Smooth muscle cell of the brain vasculature (primary cell): ENCODE measurements at regions not wholly inside any gene's neighbourhood (a gene's known extent, or its start where the extent isn't known, plus 50 kb on each side); places are given as distances from the start of the nearest gene placed in this dataset.
"Not testable (repeated sequence)": the region's sequence is repeated elsewhere in the genome, so short reads cannot be mapped to it uniquely, and the experiment has no call there.

ENCODE experiments used
- DNase-seq: peaks from one replicate; pipeline ENCODE4 v3.0.0-alpha.2; 2012; ENCODE audit warnings: low read depth, low spot score

DNA sequence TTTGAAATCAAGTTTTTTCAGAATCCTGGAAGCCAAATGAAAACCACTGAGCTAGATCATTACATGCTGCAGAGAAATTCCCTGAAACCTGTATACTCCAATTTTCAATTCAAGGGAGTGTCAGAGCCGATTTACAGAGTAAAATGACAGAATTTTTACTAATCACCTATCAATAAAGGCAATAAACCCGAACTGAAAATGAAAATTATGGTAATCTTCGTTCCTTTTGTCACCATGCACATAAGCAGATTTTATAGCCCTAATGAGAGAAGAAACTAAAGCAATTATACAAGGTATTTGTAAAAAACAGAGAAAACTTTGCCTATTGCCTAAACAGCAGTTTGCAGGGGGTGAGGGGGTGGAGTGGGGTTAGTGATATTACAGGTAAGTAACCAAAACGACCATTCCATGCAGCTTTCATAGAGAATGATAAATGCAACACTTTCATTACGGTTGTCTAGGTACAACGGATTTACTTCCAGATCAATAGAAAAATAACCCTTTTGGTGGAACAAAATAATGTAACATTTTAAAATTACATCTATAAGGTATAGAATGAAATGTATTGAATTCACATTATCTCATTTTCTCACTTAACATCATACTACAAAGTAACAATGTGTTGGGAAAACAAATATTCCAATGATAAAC is 115.2 kb upstream of the BEND6 start:
- no peak for DNase-seq

DNA sequence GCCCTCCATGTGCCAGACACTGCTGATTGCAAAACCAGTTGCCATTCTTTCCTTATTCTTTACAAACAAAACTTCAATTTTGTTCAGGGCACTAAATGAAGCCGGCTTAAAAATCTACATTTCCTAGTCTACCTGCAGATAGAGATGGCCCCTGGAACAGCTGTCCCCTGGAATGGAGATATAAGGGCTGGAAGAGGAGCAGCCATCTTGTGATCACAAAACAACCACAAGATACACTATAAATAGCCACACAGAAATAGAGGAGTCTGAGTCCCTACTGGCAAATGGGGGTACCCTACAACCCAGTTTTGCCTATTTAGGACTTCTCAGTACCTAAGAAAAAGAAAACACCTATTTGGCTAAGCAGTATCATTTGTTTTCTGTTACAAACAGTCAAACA is 115.9 kb upstream of the BEND6 start:
- no peak for DNase-seq

DNA sequence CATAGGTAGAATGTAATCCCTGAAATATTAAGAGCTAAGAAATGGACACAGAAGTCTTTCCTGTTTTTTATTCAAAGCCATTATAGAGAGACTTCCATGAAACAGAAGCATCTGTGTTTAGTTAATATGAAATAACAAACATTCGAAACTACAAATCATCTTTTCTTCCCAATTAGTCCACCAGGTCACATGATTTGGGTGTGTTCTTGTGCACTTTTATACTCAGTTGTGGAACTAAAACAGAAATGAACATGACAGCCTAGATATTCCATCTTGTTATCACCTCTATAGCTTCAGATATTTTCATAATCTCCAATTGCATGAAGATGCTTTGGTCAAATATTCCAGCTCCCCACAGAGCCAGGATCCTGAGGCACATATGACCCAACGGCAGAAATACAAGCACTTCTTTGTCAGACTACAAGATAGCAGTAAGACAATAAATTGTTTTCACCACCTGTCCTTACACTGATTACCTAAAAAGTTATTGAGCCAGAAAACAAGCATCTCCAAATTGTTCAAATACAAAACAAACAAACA is 116.8 kb upstream of the BEND6 start:
- DNase-seq, result no peak

DNA sequence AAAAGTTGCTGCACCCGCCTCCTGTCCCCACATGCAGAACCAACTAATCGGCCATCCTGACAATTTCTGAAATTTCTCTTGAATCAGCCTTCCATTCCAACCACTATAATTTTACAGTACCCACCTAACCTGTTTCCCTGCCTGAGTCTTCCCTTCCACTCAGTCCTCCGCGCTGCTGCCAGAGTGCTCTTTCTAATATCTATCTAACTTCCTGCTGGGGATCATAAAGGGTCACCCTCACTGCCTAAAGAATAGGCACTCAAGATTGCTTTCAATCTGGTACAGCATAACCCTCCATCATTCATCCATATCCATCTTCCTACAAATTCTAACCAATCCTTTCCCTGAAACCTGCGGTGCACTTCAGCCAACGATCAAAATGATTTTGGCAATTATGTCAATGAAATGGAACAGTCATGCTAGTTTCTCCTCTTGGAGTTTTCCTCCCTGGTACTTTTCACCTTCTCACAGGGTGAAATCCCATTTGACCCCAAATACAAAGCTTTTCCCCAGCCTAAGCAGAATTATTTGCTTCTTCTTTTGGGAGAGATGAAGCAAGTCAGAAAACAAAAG is 117.5 kb upstream of the BEND6 start:
- DNase-seq, result no peak

DNA sequence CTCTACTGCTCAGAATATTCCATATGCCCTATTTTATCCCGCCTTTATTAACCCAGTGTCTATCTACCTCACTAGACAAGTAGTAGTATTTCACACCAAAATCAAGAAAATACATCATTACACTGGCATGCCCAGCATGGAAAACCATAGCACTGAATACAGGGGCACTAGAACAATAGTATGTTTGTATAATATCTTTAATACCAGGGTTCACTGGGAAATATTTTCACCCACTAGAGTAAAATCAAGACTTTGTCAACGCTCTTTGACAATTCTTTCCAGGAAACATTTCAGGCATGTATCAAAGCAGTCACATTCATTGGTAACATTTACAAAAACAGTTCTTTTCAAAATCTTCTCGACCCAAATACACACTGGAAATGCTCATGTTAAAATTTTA is 119.3 kb upstream of the BEND6 start:
- DNase-seq, result no peak

DNA sequence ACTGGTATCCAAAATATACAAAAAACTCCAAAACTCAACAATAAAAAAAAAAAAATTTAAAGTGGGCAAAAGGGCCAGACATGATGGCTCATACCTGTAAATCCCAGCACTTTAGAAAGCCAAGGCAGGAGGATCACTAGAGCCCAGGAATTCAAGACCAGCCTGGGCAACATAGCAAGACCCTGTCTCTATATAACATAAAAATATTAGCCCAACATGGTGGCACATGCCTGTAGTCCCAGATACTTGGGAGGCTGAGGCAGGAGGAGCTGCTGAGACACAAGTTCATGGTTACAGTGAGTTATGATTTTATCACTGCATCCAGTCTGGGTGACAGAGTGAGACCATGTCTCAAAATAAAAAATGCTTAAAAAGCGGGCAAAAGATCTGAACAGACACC is 121.0 kb upstream of the BEND6 start:
- no peak for DNase-seq

DNA sequence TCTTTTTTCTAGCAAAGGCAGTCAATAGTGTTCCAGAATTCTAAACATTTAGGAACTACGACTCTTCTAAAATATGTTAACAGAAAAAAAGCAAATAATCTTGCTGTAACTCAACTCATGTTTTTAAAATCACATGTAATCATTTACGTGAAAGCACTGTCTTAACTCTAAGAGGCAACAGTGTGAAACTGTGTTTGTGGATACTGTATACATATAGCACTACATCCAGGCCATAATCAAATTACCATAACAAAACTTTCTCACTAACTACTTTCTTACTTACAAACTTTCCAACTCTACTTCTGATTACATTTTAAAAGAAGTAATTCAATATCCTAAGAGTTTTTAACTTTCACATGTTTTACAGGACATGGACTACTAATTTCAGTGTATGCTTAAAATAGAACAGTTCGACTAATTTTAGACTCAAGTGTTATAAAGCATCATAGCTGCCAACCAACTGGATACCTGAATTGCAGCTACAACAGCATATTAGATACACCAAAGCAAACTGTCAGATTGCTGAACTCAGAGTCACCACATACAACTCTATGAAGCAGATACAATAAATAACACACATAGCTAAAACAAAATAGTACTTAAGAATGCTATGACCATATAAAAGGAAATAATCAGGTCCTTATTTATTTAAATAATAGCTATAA is 121.6 kb upstream of the BEND6 start:
- DNase-seq, result no peak

DNA sequence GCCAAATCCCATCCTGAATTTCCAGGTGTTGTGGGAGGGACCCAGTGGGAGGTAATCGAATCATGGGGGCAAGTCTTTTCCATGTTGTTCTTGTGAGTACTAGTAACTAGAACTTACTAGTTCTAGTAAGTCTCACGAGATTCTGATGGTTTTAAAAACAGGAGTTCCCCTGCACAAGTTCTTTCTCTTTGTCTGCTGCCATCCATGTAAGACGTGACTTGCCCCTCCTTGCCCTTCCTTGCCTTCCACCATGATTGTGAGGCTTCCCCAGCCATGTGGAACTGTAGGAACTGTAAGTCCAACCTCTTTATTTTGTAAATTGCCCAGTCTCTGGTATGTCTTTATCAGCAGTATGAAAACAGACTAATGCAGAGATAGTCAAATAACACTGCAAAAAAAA is 122.7 kb upstream of the BEND6 start:
- DNase-seq, result no peak

DNA sequence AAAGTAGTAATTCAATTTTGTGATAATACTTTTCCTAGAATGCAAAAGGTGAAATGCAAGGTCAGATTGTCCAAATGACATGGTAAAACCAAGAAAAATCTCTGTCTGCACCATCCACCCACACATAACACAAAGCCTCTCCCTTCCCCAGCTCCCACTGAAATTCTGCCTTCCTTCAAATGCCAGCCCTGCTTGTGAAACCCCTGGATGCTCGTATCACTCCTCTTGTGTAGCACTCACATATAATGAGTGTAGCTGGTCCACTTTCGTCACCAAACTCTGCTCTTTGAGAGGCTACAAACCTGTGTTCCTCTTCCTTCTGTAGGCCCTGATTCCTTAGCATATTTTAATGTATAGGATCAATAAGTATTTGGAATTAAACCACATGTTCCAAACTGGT is 123.6 kb upstream of the BEND6 start:
- DNase-seq, result no peak

DNA sequence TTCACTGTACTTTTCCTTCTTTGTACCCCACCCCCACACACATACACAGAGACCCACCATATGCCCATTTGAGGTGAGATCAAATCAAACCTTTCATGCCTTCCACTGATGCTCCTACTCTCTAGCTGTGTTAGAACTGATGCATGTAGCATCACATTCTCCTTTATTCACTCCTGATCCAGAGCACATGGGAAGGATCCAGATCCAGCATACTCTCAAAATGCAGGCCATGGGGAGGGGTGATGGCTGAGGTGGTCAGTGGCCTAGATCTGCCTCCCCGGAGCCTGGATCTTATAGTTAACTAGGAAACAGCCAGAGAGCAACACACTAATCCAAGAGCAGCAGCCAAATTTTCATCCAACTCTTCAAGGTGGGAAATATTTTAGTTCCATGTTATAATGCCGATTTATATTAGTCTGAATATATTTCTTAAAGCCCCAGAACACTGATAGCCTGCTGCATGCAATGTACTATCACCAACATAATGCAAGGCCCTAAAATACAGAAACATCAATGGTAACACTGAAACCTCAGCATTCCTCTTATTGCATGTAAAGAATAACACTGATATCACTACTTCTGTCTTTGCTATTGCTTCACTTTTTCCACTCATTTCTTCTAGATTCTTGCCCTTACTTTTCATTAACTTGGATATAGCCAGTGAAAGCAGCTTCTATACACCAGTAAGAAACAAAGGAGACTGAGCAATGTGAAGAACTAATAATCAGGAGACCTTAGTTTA is 126.8 kb upstream of the BEND6 start:
- no peak for DNase-seq

DNA sequence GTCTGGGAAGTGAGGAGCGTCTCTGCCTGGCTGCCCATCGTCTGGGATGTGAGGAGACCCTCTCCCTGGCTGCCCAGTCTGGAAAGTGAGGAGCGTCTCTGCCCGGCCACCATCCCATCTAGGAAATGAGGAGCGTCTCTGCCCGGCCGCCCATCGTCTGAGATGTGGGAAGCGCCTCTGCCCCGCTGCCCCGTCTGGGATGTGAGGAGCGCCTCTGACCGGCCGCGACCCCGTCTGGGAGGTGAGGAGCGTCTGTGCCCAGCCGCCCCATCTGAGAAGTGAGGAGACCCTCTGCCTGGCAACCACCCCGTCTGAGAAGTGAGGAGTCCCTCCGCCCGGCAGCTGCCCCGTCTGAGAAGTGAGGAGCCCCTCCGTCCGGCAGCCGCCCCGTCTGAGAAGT is 130.5 kb upstream of the BEND6 start:
- not testable (repeated sequence) for DNase-seq

DNA sequence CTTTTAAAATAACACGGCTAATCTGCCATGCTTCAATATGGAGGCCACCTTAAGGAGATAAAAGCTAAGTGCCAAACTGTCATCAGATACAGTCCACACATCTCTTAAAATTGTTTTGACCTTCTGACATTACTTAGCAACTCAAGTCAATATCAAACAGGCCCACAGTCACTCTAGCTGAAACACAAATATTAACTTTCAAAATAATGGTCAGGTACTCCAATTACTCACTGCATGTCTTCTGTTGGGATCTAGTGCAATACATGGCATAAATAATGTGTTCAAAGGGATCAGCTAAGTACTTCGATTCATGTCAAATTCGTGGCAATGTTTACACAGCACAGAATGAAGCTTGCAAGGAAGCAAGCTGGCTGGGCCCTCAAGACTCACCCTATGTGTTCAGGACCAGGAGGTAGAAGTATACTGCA is 133.9 kb upstream of the BEND6 start:
- DNase-seq, result no peak

DNA sequence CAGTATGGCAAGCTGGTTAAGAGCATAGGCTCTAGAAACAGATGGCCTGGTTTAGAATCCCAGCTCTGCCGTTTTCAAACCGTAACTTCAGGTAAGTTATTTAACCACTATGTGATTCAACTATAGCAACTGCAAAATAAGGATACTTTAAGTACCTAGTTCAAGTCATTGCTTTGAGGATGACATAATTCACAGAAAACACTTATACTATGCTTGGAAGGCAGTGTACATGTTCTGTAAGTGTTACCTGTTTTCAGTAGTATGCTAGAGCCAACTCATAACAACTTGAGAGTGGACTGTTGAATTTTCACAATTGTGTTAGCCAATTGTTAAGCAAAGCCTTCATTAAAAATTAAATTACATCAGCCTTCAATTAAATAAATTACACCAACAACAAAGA is 134.8 kb upstream of the BEND6 start:
- DNase-seq, result no peak

DNA sequence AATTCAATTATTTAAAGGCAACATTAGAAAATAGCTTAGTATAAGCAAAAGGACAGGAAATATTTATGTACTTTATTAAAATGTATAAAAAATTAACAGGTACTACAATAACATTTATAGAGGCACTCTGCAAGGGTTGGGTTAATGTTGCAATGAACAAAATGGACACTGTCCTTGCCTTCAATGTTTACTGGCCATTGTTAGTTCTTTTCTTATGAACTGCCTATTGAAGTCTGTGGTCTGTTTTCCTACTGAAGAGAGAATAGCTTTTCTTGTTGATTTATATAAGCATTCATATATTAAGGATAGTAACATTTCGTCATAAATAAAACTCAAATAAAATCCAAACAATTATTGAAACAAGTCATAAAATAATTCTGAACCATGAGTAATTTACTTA is 135.3 kb upstream of the BEND6 start:
- no peak for DNase-seq

DNA sequence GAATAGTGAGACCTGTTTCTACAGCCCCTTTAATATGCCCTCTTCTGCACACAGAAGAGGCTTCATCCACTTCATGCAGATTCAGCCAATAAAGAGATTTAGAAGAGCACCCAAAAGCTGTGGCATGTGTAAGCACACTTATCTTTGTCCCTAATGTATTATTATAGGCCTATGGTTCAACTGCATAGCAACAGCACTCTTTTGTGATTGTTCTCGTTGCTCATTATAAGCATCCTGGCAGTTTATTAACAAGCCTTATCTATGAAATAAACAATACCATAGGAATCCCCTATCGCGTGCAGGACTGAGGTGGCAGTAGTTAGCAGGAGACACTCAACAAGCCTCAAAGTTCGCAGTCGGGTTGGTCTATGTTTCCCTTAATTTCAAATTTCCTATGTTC is 138.5 kb upstream of the BEND6 start:
- DNase-seq, result no peak

DNA sequence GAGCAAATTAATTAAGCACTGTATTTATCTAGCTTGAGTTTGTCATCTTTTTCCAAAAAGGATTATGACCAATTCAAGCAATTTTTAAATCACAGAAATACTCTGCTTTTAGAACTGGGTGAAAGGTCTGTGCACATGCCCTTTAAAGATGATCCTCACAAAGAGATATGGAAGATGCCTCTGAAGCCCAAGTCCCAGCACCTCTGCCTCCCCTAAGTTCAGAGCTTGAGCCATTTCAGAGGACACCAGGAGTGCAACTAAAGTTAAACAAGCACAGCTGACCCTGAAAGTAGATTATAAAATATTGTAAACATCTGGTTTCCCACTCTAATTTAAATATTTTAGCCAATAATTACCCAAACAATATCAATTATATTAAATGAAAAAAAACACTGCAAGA is 139.5 kb upstream of the BEND6 start:
- no peak for DNase-seq

DNA sequence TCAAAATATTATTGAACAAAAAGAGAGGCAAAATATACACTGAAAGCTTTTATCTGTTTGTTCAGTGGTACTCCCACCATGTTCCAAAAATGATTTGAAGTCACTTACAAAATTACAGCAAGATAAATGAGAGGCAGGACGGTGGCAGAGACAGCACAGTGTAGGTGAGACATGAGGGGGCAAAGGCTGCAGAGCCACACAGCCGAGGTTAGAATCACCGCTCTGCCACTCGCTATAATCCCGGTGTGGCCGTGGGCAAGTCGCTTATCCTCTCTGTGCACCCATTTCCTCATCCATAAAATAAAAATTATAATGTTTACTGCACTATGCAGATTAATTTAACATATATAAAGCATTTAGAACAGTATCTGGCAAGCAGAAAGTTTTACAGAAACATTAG is 140.1 kb upstream of the BEND6 start:
- DNase-seq, result no peak

DNA sequence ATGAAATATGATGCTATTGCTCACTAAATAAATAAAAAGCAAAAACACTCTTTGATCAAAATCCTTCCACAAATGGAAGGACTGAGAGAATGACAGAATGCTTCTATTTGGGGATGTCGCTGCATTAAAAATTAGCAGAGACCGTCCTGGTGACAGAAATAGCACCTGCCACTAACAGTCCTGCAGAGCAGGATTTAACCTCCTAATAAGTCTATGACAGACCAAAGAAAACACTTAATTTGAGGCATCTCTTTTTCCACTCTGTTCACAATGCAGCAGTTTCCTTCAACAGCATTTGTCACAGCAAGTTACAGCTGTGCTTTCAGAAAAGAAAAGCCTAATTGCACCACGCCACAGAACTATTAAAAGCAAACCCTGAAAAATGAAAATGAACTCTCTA is 140.6 kb upstream of the BEND6 start:
- DNase-seq, result no peak

DNA sequence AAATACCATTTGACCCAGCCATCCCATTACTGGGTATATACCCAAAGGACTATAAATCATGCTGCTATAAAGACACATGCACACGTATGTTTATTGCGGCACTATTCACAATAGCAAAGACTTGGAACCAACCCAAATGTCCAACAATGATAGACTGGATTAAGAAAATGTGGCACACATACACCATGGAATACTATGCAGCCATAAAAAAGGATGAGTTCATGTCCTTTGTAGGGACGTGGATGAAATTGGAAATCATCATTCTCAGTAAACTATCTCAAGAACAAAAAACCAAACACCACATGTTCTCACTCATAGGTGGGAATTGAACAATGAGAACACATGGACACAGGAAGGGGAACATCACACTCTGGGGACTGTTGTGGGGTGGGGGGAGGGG is 142.1 kb upstream of the BEND6 start:
- DNase-seq, result not testable (repeated sequence)

DNA sequence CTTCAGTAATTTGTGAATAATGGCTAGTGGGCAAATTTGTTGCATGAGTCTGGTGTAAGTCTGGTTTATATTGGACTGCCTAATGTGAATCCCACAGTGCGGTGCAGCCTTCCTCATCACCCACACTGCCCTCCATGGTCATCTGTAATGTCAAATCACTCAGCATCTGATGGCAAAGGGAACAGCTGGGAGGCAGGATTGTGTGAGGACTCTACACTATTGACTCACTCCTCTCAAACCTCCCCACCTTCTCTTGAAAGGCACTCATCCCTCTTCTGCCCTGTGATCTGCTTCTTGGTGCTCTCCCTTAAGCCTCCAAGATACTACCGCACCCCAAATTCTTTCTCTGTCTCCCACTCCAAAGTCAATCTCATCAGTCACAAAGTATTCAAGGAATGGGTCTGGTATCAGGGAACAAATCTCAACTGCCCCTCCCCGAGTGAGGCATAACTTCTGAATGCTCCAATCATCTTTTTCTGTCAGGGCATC is 146.0 kb upstream of the BEND6 start:
- no peak for DNase-seq

DNA sequence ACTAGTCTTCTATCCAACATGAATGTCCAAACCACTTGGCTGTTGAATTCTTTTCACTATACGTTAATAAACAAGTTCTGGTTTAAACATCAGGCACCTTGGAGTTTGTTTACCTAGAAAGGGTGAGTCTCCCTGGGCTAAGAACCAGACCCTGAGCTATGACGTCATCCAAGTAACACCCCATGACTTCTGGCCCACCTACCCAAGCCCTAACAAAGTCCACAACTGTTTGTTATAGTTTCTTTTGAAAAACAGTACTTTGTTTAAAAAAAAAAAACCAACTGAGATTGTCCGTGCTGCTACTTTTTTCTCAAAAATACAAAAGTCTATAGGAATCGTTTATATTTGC is 146.9 kb upstream of the BEND6 start:
- no peak for DNase-seq

DNA sequence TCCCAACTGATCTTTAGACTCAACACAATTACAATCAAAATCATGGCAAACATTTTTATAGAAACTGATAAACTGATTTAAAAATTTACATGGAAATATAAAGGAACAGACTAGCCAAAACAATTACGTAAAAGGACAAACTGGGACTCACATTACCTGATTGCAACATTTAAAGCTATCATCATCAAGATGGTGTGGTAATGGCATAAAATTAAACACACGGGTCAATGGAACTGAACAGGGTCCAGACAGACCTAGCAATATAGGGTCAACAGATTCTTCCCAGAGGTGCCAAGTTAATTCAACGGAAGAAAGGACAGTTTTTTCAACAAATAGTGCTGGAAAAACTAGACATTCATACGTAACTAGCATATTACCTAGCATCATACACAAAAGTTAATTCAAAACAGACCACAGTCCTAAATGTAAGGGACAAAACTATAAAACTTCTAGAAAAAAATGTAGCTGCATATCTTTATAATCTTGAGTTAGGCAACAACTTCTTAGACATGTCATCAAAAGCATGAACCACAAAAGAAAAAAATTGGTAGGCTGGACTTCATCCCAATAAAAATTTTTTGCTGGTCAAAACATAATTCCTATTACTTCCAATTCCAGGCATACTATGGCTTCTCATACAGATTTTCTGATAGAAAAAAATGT is 147.4 kb upstream of the BEND6 start:
- DNase-seq, result no peak
